ENCODE measurements at regions not wholly inside any gene's neighbourhood (a gene's known extent, or its start where the extent isn't known, plus 50 kb on each side); places are given as distances from the start of the nearest gene placed in this dataset.

DNA sequence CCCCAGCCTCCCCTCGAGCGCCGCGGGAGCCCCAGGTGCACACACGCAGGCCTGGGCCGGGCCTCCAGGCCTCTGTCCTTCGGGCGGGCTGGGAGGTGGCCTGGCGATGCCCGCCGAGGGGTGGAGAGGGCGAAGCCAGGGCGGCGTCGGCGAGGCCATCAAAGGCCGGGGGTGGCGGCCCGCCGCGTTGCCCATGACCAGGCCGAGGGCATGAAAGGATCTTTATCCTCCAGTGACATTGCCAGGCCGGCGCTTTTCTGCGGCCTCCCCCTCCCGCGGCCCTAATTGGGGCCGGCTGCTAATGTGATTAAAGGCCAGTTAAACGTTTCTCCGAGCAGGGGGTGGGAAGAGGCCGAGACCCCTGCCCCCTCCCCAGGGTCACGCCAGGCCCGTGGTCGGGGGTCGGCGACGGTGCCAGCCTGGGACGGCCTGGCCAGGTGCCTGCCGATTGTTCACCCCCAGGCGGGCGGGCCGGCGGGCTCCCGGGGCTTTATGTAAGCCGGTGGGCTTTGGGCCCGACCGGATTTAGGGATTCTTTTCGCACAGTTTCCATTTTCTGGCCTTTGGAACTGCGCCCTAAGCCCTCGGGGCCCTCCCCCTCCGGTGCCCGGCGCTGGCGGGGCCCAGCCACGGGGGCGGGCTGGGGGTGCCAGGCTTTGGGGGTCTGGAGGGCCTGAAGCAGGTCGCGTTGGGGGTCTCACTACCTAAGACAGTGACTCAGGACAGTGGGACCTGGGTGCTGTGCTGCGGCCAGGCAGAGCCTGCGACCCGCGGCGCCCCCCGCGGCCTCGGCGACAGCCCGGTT lies 103.2 kb upstream of the DIO3 start:
- no peak for DNase-seq (ENCODE audit: low spot score)

DNA sequence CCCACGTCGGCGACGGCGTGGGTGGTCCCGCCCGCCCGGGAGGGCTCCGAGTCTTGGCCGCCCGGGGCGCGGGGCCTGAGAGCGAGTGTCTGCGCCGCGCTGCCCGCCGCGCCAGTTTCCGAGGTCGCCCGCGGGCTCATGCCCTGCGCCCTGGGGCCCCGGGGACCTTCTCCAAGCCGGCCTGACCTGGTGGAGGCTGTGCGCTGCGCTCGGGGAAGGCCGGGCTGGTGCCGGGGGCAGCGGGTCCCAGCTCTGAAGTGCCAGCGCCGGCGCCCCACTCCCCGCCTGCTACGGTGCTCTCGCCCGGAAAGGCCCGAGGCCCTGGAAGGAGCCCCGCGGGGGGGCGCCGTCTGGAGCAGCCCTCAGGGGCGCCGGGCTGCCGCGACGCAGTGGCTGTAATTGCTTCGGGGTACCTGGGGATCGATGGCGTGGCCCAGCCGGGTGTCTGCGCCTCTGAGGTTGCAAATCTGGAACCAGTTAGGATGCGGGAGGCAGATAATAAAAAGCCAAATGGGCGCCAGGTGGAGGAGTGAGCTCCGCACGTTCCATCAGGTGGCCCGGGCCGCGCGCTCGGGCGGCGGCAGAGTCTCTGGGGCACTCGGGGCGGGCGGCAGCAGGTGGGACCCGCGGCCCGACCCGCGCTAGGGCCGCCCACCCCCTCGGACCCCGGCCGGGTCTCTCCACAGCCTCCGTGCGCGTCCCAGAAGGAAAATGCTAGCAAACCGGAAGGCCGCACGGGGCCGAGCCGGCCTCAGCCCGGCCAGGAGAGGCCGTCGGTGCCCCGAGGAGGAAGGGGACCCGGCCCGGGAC lies 102.3 kb upstream of the DIO3 start:
- no peak for DNase-seq (ENCODE audit: low spot score)

DNA sequence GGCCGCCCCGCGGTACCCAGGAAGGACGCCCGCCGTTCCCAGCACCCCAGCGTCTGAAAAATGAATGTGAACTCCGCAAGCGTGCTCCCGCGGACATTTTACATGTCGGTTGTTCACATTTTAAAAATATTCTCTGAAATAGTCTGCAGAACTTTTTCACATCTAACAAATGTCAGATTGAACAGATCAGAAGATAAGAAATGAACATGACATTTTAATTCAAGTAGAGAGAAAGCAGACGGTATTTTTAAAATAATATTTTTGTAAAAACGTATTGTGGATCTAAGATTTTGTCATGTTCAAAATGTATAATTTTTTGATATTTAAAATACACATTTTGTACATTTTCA lies 101.8 kb upstream of the DIO3 start:
- DNase-seq (ENCODE audit: low spot score), result no peak

DNA sequence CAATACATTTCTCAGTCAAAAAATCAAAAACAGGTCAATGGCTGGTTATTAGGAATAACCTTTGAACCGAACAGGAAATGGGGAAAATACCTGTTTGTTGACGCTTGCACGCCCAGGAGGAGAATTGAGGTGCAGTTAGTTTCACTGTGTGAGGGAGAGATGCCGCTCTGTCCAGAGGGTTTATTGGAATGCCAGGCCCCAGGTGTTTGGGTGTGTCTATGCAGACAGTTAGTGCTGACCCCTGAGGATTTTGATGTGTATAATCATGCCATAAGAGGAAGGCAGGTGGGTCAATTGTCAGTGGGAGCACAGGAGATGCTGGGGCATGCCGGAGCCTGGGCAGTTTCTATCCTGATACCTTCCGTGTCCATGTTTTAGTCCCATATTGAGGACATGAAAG lies 100.8 kb upstream of the DIO3 start:
- DNase-seq (ENCODE audit: low spot score), result no peak

DNA sequence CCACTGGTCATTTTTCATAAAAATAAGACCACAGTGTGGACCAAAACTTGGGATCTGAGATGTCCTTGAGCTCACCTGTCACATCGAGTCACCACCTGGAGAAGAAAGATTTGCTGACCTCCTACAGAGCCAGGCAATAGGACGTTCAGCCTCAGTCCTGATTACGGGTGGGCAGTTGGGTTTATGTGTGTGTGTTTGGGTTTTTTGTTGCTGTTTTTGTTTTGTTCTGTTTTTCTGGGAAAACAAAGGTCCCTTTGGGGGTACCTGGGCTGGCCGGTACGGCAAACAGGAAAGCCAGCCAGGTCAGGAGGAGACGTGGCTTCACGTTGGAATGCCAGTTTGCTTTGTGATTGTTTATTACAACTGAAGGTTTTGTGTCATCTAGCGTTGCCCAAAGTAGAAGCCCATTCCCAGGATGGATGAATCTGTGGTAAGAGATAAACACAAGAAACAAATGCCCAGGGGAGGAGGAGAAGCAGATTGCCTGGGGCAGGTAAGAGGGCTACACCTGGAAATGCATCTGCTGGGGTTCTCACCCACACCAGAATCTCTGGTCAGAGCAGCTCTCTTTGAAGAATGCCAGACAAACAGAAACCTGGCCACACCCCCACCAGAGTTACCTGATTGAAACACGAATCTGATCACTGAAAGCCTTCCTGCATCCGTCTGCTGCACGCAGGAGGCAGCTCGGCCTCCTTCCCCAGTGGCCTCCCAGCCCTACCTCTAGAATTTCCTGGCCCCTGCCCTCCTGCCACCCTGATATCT lies 100.1 kb upstream of the DIO3 start:
- DNase-seq (ENCODE audit: low spot score), result no peak

DNA sequence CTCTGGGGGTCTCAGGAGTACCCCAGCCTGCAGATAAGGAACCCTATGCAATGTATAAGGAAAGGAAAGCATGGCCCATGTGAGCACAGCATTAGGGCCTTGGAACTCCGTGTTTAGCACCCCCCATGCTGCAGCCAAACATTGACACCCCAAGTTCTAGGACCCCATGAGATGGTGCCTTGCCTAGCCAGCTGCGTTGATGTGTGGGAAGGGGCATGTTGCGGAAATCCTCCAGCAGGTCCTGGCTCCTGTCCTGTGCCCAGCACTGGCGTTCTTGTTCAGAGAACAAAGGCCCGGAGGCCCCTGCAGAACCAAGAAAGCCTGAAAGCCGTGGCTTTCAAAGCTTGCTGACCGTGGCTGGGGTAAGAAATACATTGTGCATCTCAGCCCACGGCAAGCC lies 99.4 kb upstream of the DIO3 start:
- DNase-seq (ENCODE audit: low spot score), result no peak

DNA sequence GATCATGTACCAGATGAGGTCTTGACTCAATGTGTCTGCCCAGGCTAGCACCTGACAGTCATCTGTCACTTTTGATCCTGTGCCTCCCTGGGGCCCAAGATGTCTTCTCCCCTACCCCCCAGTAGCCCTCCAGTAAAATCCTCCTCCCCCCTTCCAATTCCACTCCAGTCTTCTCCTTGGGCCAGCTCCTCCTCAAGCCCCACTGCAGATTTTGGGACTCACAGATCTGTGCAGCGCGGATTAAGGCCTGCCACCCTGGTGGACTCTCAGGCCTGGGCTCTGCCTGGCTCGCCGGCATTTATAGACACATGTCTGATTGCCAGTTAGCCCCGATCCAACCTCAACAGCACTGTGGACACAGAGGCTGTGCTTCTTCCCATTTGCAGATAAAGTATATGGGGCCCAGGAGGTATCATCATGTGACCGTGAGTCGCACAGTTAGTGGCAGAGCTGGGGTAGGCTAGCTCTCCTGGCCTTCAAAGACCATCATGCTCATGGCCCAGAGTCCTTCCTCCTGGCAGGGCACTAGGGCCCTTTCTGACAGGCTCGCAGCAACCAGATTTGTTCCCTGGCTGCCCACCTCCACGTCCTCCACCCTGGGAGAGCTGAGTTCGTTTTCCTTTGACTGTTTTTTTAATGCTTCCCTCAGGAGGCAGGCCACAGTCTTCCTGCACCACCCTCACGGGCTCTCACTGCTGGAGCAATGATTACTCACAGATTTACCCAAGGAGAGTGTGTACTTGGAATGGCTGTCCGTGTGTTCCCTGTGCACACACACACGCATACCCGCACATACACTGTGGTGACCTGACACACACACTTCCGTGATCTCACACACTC lies 98.3 kb upstream of the DIO3 start:
- DNase-seq (ENCODE audit: low spot score), result no peak

DNA sequence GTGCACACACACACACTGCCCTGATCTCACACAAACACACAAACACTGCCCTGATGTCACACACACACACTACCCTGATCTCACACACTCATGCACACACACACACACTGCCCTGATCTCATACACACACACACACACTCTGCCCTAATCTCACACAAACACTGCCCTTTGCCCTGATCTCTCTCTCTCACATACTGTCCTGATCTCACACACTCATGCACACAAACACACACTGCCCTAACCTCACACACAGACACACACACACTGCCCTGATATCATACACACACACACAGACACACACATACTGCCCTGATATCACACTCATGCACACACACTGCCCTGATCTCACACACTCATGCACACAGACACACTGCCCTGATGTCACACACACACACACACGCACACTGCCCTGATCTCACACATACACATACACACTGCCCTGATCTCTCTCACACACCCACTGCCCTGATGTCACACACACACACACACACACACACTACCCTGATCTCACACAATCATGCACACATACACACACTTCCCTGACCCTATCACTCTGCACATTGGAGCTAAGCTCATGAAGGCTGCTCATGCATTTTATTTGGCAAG lies 97.6 kb upstream of the DIO3 start:
- no peak for DNase-seq (ENCODE audit: low spot score)

DNA sequence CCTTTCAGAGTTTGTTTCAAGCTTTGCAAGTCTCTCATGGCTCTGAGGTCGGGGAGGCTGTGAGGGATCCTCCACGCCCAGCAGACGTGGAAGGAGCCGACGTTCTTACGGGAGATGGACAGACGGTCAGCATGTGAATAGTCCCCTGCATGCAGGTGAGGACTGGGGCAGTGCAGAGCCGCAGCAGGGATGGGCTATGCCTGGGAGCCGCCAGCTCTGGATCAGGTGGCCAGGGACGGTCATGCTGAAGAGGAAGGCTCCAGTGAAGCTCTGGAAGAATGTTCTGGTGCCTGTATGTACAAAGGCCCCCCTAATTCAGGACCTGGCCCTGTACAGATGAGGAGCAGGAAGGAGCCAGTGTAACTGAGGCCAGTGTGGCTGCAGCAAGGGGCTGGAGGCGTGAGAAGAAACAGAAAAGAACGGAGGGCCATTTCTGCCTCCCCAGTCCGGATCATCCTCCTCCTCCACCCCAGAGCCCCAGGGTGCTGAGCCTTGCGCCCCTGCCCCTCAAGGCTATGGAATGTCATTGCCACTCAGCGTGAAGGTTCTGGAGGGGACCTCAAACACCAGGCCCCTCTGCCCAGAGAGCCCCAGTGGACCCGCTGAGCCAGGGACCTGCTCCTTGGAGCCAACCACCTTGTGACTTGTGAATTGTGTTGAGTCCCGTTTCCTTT lies 96.8 kb upstream of the DIO3 start:
- no peak for DNase-seq (ENCODE audit: low spot score)

DNA sequence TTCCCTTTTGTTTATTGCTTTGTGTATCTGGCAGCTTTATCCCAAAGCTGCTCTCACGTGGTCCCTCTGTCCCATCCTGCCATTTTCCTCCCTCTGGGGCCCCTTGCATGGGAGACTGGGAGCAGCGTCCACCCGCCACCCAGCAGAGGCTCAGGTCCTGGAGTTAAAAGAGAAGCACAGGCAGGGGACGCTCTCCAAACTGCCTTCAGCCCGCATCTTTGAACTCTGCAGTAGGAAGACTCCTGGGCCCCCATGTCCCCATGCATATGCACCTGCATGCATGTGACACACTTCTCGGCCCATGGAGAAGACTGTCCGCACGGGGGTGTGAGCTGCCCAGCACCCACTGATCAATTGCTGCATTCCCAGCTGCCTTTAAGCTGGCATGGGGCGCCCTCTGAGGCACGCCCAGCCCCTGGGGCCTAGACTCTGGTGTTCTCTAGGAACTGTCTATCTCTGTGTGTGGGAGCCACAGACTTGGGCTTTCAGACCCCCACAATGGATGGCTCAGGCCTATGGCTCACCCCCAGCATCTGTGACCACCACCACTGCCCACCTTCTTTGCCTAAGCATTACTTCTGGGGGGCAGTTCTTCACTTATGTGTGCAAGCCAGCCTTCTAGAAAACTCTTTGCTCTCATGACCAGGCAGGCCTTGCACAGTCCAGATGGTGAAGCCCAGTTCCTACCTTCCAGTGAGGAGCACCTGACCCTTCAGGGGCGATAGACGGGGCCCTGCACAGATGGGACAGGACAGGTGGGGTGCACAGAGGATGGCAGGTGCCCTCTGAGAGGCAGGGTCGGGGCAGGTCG lies 96.1 kb upstream of the DIO3 start:
- no peak for DNase-seq (ENCODE audit: low spot score)

DNA sequence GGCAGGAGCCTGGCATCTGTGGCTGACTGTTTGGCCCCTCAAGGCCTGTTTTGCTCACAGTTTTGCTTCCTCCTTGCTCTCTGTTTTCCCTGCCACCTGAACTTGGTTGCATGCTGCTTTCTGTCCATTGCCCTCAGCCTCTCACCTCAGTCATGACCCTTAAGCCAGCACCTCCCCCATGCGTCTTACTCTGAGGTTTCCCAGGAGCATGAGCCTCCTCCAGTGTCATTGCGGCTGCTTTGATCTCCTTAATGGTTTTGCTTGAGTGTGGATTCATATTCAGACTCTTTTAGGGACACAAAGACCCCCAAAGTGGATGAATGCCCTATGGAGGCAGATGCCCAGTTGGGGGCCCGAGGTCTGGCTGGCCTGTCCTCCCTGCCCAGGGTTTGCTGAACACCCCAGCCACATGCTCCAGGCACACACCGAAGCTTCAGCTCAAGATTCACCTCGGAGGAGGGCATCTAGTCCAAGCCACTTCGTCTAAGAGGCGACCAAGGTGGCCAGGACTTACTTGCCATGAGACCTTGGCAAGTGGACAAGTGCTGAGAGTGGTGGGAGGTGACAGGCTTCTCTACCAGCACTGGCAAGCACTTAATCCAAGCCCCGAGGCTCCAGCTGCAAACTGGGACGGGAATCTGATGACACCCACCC lies 95.4 kb upstream of the DIO3 start:
- no peak for DNase-seq (ENCODE audit: low spot score)

DNA sequence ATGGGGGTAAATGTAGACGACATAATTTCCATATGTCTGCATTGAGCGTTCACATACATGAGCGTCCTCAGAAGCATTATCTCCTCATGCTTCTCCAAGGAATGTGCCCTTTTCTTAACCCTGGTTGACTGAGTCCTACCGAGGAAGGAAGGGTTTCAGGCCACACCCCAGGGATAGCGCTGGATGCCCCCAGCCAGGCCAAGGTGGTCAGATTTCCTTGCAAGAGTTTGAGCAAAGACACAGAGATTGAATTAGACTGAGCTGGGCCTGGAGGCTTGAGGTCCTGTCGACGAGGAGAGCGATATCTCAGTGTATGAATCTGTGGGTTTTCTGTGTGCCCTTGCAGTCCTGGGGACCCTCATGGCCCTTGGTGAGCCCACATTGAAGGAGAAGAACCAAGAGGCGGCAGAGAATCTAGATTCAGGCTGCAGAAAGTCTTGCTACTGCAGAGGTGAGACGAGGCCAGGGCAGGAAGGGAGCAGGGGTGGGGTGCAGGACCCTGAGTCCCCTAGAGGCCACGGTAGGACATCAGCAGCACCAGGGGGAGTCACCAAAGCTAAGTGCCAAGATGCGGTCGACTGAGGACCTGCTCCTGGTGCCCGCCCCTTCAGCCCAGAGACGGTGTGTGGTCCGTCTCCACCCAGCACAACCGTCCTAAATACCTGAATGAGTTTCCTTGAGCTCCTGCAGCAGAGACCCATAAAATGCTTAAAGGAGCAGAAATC lies 94.7 kb upstream of the DIO3 start:
- no peak for DNase-seq (ENCODE audit: low spot score)

DNA sequence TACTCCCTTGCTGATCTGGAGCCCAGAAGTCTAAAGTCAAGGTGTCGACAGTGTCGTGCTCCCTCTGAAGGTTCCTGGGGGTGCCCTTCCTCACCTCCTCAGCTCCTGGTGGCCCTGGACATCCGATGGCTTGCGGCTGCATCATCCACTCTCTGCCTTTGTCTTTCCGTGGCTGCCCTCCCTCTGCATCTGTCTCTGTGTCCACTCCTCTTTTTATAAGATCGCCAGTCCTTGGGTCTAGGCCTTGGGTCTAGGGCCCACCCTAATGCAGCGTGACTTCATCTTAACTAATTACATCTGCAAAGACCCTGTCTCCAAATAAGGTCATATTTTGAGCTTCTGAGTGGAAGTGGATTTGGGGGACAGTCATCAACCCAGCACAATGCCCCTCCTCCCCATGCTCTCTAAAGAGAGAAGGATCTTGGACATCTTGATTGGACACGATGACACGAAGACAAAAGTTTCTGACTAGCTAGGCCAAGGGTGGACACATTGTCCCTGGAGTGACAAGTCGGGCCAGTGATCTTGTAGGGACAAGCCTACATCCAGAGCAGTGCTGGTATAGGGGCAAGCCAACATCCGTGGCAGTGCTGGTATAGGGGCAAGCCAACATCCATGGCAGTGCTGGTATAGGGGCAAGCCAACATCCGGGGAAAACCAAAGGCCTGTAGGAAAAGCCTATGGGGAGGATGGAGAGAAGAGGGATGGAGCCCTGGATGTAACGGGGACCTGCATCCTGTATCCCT lies 93.9 kb upstream of the DIO3 start:
- no peak for DNase-seq (ENCODE audit: low spot score)

DNA sequence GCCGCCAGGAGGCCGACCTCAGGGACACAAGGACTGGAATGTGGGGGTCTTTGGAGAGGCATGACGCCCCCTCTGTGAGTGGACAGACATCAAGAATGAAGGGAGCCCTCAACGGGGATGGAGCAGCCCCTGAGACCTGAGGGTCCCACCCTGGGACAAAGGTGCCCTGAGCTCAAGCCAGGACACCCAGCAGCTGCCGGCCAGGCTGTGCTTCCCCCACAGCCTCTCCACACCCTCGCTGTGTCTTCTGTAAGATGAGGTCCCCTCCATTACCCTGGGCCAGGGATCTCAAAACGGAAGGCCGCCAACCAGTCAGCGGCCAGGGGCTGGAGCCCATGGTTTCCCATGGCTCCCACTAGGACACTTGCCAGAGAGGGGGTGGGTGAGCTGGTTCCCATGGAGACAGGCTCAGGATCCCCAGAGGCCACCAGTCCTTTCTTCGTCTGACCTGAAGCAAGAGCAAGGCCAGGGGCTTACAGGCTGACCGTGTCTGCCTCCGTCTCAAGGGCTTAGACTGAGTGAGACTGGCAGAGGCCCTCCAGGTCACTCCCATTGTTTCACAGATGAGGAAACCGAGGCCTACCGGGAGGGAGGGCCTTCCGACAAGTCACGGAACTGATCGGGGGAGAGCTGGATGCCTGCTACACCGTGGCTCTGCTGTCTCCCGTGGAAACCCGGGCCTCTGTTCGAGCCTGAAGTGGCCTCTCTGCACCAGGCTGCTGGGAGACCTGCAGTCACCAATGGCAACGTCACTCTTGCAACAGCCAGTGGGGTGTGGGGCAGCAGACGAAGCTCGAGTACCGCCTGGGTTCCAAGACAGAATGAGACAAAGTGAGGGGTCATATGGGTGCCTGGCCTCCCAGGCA lies 91.7 kb upstream of the DIO3 start:
- DNase-seq (ENCODE audit: low spot score), result no peak

DNA sequence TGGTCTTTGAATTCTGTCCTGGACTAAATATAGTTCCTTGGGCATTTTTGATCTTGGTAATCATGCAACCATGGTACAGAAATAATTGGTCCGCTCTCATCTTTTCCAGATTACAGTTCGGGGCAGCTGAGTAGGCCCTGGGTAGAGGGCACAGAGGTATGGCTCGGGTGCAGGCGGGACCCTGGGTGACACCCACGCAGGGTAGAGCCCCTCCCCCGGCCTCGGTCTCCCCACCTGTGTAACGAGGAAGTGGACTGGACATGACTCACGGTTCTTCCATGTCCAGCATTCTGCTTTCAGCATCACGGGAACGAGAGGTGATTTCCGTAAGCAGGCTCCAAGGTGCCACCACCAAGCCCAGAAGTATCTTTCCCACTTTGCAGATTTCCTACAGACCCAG lies 91.0 kb upstream of the DIO3 start:
- no peak for DNase-seq (ENCODE audit: low spot score)

DNA sequence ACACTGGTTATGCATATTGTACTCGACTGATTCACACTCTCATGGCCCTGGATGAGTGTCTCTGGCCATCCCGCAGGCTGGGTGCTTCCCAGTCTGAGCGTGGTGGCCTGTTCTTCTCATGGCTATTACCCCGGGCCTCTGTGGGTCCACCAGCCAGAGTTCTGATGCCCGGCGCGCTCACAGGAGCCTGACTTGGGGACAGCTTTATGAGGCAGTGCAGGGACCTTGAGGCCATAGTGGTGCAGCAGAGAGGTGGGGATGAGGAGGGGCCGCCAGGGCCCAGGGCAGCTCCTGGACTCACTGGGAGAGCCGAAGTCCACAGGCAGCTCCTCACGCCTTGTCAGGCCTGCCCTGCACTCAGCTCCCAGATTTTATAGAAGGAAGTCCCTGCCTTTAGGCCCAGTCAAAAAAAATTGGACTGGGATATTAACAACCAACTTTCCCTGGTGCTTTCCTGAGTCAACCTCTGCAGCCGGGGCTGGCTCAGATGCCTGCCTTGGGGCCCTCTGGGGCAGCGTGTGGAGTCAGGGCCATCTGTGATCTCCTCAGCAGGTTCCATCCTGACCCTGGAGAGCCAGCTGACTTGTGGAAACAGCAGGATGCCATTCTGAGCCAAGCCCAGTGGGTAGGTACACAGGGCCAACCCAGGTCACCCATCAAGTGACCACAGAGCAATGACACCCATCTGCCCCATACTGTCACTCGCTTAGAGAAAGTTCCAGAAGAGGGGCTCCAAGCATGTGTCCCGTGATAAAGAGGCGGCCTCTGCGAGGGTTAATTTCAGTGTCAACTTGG lies 89.4 kb upstream of the DIO3 start:
- DNase-seq (ENCODE audit: low spot score), result no peak

DNA sequence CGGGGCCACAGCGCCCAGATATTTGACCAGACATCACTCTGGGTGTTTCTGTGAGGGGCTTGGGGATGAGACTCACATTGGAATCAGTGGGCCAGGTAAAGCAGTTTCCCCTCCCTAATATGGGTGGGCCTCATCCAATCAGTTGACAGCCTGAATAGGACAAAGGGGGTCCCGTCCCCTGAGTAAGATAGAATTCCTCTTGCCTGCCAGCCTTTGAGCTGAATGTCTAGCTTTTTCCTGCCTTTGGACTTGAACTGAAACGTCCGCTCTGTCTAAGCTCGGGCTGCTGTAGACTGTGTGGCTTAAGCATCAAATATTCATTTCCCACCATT lies 88.8 kb upstream of the DIO3 start:
- no peak for DNase-seq (ENCODE audit: low spot score)
